Neural progenitor cell (in vitro differentiated cells): ENCODE measurements at regions not wholly inside any gene's neighbourhood (a gene's known extent, or its start where the extent isn't known, plus 50 kb on each side); places are given as distances from the start of the nearest gene placed in this dataset.

ENCODE experiments used
- EZH2 ChIP-seq: fragments of 200-600 bp; sonication (generic); IDR thresholded peaks from 2 replicates; pipeline ENCODE4 v1.6.1; 2017; ENCODE audit warnings: antibody characterized with exemption, mild to moderate bottlenecking, moderate library complexity
- EZH2phosphoT487 ChIP-seq: fragments of 200-600 bp; sonication (generic); IDR thresholded peaks from 2 replicates; pipeline ENCODE4 v1.6.1; 2017; ENCODE audit warnings: antibody characterized with exemption
- TF ChIP-seq, protein P1 (sequence below): fragments of 200-600 bp; sonication (generic); IDR thresholded peaks from 2 replicates; pipeline ENCODE4 v1.5.1; 2017; ENCODE audit warnings: antibody characterized with exemption, mild to moderate bottlenecking

DNA sequence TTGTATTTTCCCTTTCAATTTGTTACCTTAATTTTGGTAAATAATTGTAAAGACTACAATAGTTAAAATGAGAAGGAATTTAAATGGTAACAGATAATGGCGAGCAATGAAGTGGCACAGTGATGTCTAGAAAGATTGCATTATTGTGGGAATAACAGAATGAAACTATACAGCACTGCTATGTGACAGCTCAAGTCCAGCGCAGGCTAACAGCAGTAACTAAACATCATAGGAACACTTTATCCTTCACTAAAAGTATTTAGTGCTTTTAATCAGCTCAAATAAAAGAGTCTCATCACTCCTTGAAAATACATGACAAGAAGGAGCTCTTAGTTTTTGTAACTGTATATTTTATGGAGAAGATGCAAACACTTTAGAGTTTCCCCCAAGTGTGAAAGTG, 190.8 kb downstream of the TENT5A start:
- TF ChIP-seq, protein P1, sequence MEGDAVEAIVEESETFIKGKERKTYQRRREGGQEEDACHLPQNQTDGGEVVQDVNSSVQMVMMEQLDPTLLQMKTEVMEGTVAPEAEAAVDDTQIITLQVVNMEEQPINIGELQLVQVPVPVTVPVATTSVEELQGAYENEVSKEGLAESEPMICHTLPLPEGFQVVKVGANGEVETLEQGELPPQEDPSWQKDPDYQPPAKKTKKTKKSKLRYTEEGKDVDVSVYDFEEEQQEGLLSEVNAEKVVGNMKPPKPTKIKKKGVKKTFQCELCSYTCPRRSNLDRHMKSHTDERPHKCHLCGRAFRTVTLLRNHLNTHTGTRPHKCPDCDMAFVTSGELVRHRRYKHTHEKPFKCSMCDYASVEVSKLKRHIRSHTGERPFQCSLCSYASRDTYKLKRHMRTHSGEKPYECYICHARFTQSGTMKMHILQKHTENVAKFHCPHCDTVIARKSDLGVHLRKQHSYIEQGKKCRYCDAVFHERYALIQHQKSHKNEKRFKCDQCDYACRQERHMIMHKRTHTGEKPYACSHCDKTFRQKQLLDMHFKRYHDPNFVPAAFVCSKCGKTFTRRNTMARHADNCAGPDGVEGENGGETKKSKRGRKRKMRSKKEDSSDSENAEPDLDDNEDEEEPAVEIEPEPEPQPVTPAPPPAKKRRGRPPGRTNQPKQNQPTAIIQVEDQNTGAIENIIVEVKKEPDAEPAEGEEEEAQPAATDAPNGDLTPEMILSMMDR = no peak
- TF ChIP-seq EZH2 (no peak), EZH2phosphoT487 (no peak)
